GM12875 (cell line): ENCODE measurements at regions not wholly inside any gene's neighbourhood (a gene's known extent, or its start where the extent isn't known, plus 50 kb on each side); places are given as distances from the start of the nearest gene placed in this dataset.
"Not testable (repeated sequence)": the region's sequence is repeated elsewhere in the genome, so short reads cannot be mapped to it uniquely, and the experiment has no call there.

Experiments
- H3K4me3 ChIP-seq: one replicate; pipeline ENCODE4 v1.5.1; 2011; ENCODE audit warnings: low read depth, low read length, control low read depth
- TF ChIP-seq, protein P1 (sequence below): IDR thresholded peaks from 2 replicates; pipeline ENCODE4 v1.5.1; 2011; ENCODE audit warnings: low read depth, mild to moderate bottlenecking, control low read depth, inconsistent platforms, low read length, moderate library complexity, borderline replicate concordance; ENCODE audit not compliant: insufficient read depth

- no peak overlapping the region for H3K4me3 ChIP-seq
- TF ChIP-seq, protein P1, sequence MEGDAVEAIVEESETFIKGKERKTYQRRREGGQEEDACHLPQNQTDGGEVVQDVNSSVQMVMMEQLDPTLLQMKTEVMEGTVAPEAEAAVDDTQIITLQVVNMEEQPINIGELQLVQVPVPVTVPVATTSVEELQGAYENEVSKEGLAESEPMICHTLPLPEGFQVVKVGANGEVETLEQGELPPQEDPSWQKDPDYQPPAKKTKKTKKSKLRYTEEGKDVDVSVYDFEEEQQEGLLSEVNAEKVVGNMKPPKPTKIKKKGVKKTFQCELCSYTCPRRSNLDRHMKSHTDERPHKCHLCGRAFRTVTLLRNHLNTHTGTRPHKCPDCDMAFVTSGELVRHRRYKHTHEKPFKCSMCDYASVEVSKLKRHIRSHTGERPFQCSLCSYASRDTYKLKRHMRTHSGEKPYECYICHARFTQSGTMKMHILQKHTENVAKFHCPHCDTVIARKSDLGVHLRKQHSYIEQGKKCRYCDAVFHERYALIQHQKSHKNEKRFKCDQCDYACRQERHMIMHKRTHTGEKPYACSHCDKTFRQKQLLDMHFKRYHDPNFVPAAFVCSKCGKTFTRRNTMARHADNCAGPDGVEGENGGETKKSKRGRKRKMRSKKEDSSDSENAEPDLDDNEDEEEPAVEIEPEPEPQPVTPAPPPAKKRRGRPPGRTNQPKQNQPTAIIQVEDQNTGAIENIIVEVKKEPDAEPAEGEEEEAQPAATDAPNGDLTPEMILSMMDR, result no peak
Observed at GRCh38 chr9:82424599-82425120, 436.1 kb downstream of the SPATA31D1 start.

- TF ChIP-seq, protein P1, result no peak
- H3K4me3 ChIP-seq, result no peak overlapping the region
Observed at GRCh38 chr9:82431121-82431520, 442.5 kb downstream of the SPATA31D1 start.

DNA sequence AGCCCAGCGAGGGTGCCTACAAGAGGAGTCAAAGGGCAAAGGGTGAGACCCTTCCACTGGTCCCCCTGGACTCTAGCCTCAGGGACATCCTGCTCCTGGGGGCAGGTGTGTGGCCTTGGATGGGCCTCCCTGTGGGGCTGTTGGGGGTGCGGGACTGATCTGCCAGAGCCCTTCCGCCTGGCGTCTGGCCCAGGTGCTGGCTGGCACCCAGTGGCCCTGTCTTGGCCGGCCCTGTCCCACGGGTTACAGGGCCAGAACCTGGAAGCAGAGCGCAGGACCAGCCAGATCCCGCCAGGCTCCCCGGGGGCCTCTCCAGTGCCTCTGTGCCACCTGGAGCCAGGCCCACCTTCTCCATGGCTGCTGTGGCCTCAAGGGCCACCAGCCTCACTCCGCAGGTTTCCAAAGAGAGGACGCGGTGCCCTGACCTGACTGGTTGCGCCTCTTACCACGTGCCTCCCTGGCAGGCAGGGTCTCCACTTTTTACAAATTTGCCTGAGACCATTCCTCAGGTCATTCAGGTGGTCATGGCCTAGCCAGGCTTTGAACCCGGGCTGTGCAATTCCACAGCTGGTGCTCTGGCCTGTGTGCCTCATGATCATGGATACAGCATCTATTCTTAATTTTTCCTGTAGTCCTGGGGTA lies 444.8 kb downstream of the SPATA31D1 start:
- H3K4me3 ChIP-seq, result not testable (repeated sequence)

DNA sequence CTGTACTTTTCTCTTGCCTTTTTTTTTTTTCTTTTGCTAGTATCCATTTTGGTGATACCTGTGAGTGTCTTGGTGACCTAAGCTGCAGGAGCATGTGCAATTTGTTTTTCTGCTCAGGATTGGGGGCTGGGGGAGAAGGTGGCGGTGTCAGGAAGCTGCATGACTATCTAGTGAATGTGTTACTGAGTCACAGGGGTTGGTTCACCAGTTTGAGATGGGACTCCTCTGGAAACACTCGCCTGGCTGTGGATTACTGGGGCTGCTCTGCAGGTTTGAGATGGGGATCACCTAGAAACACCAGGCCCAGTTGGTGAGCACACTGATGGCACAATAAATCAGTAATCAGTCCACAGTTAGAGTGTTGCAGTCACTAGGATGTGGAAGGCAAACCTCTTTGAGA lies 447.9 kb downstream of the SPATA31D1 start:
- H3K4me3 ChIP-seq, result no peak overlapping the region
- TF ChIP-seq, protein P1, result no peak

DNA sequence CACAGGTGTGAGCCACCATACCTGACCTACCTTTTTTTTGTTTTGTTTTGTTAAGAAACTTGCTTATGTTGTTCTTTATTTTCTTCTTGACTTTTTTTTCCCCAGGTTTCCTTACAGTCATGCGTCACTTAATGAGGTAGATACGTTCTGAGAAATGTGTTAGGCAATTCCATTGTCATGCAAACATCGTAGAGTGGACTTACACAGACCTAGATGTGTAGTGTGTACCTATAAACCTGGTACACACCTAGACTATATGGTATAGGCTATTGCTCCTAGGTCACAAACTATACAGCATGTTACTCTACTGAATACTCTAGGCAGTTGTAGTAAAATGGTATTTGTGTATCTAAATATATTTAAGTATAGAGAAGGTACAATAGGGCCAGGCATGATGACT lies 448.6 kb downstream of the SPATA31D1 start:
- not testable (repeated sequence) for H3K4me3 ChIP-seq

GRCh38 chr9:82438581-82438980 lies 450.0 kb downstream of the SPATA31D1 start:
- TF ChIP-seq, protein P1, result no peak
- no peak overlapping the region for H3K4me3 ChIP-seq

DNA sequence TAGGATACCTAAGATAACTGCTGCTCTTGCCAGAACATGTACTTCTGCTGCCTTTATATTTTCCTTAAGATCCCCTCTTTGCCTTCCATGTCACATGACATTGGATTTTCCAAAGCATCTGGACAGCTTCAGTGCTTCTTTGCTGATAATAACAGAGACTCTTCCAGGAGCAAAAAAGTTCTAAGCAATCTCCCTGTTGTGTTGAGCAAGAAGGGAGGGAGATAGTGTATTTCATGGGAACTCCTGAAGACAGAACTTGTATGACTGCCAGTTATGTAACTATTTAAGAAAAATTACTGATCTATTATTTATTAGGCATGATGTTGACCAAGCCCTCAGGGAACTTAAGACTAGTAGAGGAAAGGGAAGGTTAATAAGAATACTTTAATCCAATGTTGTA lies 454.7 kb downstream of the SPATA31D1 start:
- no peak overlapping the region for H3K4me3 ChIP-seq
- TF ChIP-seq, protein P1, result no peak

DNA sequence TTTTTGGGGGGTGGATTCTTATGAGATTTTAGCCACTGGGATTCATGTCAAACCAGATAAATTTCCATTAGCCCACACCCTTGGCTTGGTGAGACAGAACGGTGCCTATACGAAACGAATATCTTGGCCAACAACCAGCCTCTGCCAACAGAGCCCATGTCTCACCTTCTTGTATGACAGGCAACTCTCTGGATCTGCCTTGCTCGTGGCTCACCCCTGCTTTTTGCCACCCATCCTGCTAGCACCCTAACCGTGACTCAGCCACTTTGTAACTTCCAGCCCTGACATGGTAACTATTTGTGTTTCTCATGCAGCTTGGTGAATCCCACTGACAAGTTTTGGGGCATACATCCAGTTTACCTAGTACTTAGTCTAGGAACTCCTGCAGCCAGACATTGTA lies 457.0 kb downstream of the SPATA31D1 start:
- no peak overlapping the region for H3K4me3 ChIP-seq
- TF ChIP-seq, protein P1, result no peak
